Skeletal muscle tissue (tissue), 3 donors: ENCODE measurements at regions not wholly inside any gene's neighbourhood (a gene's known extent, or its start where the extent isn't known, plus 50 kb on each side); places are given as distances from the start of the nearest gene placed in this dataset.

Experiments used
- H3K27ac ChIP-seq: one replicate; pipeline ENCODE4 v1.7.0; 2013; ENCODE audit warnings: mild to moderate bottlenecking, low read depth, low read length, inconsistent platforms
- H3K27me3 ChIP-seq, 3 donors: one replicate each; pipeline ENCODE4 v1.7.0; 2013; ENCODE audit warnings: low read length in 3 of 3; ENCODE audit not compliant: control insufficient read depth in 3 of 3, insufficient read depth in 3 of 3
- H3K36me3 ChIP-seq, 3 donors: one replicate each; pipeline ENCODE4 v1.7.0; 2013; ENCODE audit warnings: low read length in 3 of 3; ENCODE audit not compliant: control insufficient read depth in 3 of 3, insufficient read depth in 3 of 3
- H3K4me1 ChIP-seq, 3 donors: one replicate each; pipeline ENCODE4 v1.7.0; 2013; ENCODE audit warnings: low read length in 3 of 3, mild to moderate bottlenecking in 3 of 3; ENCODE audit not compliant: control insufficient read depth in 3 of 3, insufficient read depth in 3 of 3
- H3K4me3 ChIP-seq, 3 donors: one replicate each; pipeline ENCODE4 v1.7.0; 2013; ENCODE audit warnings: low read length in 3 of 3
- H3K9ac ChIP-seq, 3 donors: one replicate each; pipeline ENCODE4 v1.7.0; 2013; ENCODE audit warnings: low read length in 3 of 3, mild to moderate bottlenecking in 3 of 3, moderate library complexity in 2 of 3, low read depth in 1 of 3
- H3K9me3 ChIP-seq, 3 donors: one replicate each; pipeline ENCODE4 v1.7.0; 2013; ENCODE audit warnings: low read length in 3 of 3; ENCODE audit not compliant: control insufficient read depth in 3 of 3
- donor health status: Osteomylitis.

- no peaks in the 10 kb centered on the region for H3K36me3 ChIP-seq
These were observed 219.0 kb downstream of the HACE1 start for GRCh38 chr6:104640761-104641160.

GRCh38 chr6:104640150-104640700 is 219.5 kb downstream of the HACE1 start:
- peak overlapping the region; percentile 8 for H3K27ac ChIP-seq
- H3K27me3 ChIP-seq, result no peaks in the 10 kb centered on the region
- no peak overlapping the region for H3K4me3 ChIP-seq
- H3K9me3 ChIP-seq, result no peaks in the 10 kb centered on the region
- H3K9ac ChIP-seq, result no peak overlapping the region
- H3K4me1 ChIP-seq, result peaks cover 0 to 6% (median 0%) of the 10 kb centered on the region in 3 donors
- no peaks in the 10 kb centered on the region for H3K36me3 ChIP-seq

More at GRCh38 chr6:104640761-104641160, 219.0 kb downstream of the HACE1 start:
- Histone ChIP-seq H3K9ac (no peak overlapping the region), H3K9me3 (no peaks in the 10 kb centered on the region), H3K27me3 (no peaks in the 10 kb centered on the region), H3K4me1 (peaks cover 0 to 6% (median 0%) of the 10 kb centered on the region in 3 donors), H3K27ac (no peak overlapping the region), H3K4me3 (no peak overlapping the region)

- Histone ChIP-seq H3K27ac (no peak overlapping the region), H3K4me1 (peaks cover 0 to 6% (median 0%) of the 10 kb centered on the region in 3 donors), H3K27me3 (no peaks in the 10 kb centered on the region), H3K36me3 (no peaks in the 10 kb centered on the region), H3K4me3 (no peak overlapping the region), H3K9ac (no peak overlapping the region), H3K9me3 (no peaks in the 10 kb centered on the region)
These were observed 220.1 kb downstream of the HACE1 start for GRCh38 chr6:104639668-104640067.

GRCh38 chr6:104638841-104639290 is 220.9 kb downstream of the HACE1 start:
- no peaks in the 10 kb centered on the region for H3K9me3 ChIP-seq
- H3K4me3 ChIP-seq, result no peak overlapping the region
- no peak overlapping the region for H3K9ac ChIP-seq
- H3K4me1 ChIP-seq, result peaks cover 0 to 6% (median 0%) of the 10 kb centered on the region in 3 donors
- H3K27ac ChIP-seq, result no peak overlapping the region
- H3K36me3 ChIP-seq, result no peaks in the 10 kb centered on the region
- no peaks in the 10 kb centered on the region for H3K27me3 ChIP-seq

- Histone ChIP-seq H3K27ac (no peak overlapping the region), H3K9me3 (no peaks in the 10 kb centered on the region), H3K4me1 (no peaks in the 10 kb centered on the region)
These were observed 226.6 kb downstream of the HACE1 start for GRCh38 chr6:104633125-104633524.

GRCh38 chr6:104632588-104632987 is 227.1 kb downstream of the HACE1 start:
- Histone ChIP-seq H3K27ac (no peak overlapping the region), H3K9ac (no peak overlapping the region), H3K4me1 (no peaks in the 10 kb centered on the region), H3K27me3 (no peaks in the 10 kb centered on the region), H3K36me3 (no peaks in the 10 kb centered on the region), H3K9me3 (no peaks in the 10 kb centered on the region), H3K4me3 (no peak overlapping the region)

More at GRCh38 chr6:104633125-104633524, 226.6 kb downstream of the HACE1 start:
- Histone ChIP-seq H3K36me3 (no peaks in the 10 kb centered on the region), H3K9ac (no peak overlapping the region), H3K4me3 (no peak overlapping the region), H3K27me3 (no peaks in the 10 kb centered on the region)

GRCh38 chr6:104630955-104631354 is 228.8 kb downstream of the HACE1 start:
- Histone ChIP-seq H3K9ac (no peak overlapping the region), H3K27ac (no peak overlapping the region), H3K27me3 (no peaks in the 10 kb centered on the region), H3K36me3 (no peaks in the 10 kb centered on the region), H3K4me3 (no peak overlapping the region), H3K9me3 (no peaks in the 10 kb centered on the region), H3K4me1 (no peaks in the 10 kb centered on the region)

- Histone ChIP-seq H3K27ac (no peak overlapping the region), H3K4me1 (no peaks in the 10 kb centered on the region), H3K9ac (no peak overlapping the region), H3K9me3 (no peaks in the 10 kb centered on the region), H3K36me3 (no peaks in the 10 kb centered on the region), H3K27me3 (no peaks in the 10 kb centered on the region), H3K4me3 (no peak overlapping the region)
These were observed 229.2 kb downstream of the HACE1 start for GRCh38 chr6:104630522-104630921.

- H3K9me3 ChIP-seq, result no peaks in the 10 kb centered on the region
- H3K36me3 ChIP-seq, result no peaks in the 10 kb centered on the region
- H3K27ac ChIP-seq, result no peak overlapping the region
- H3K4me3 ChIP-seq, result no peak overlapping the region
- H3K4me1 ChIP-seq, result no peaks in the 10 kb centered on the region
- no peak overlapping the region for H3K9ac ChIP-seq
- no peaks in the 10 kb centered on the region for H3K27me3 ChIP-seq
These were observed 229.9 kb downstream of the HACE1 start for GRCh38 chr6:104629826-104630225.

GRCh38 chr6:104625536-104625935 is 234.2 kb downstream of the HACE1 start:
- H3K4me1 ChIP-seq, result no peaks in the 10 kb centered on the region

More at GRCh38 chr6:104625536-104625935, 234.2 kb downstream of the HACE1 start:
- H3K4me3 ChIP-seq, result no peak overlapping the region
- no peak overlapping the region for H3K27ac ChIP-seq
- H3K36me3 ChIP-seq, result no peaks in the 10 kb centered on the region
- H3K9me3 ChIP-seq, result no peaks in the 10 kb centered on the region
- no peaks in the 10 kb centered on the region for H3K27me3 ChIP-seq
- H3K9ac ChIP-seq, result no peak overlapping the region
